Mammary epithelial cell (primary cell): ENCODE measurements at regions not wholly inside any gene's neighbourhood (a gene's known extent, or its start where the extent isn't known, plus 50 kb on each side); places are given as distances from the start of the nearest gene placed in this dataset.
"Not testable (repeated sequence)": the region's sequence is repeated elsewhere in the genome, so short reads cannot be mapped to it uniquely, and the experiment has no call there.

Experiments
- CTCF ChIP-seq, 2 donors: IDR thresholded peaks in 1 of 2; conservative IDR thresholded peaks in 1 of 2; 2 replicates each; pipeline ENCODE4 v1.5.1; 2011 to 2012; ENCODE audit warnings: inconsistent platforms in 2 of 2, low read length in 2 of 2, mild to moderate bottlenecking in 2 of 2, control low read depth in 1 of 2, low read depth in 1 of 2; ENCODE audit not compliant: insufficient read depth in 1 of 2; ENCODE audit errors: extremely low read depth in 1 of 2
- EZH2 ChIP-seq: IDR thresholded peaks from 2 replicates; pipeline ENCODE4 v1.6.1; 2012; ENCODE audit warnings: low read length, inconsistent platforms, borderline replicate concordance

GRCh38 chr3:192066253-192066652, 605.3 kb downstream of the PYDC2 start:
- not testable (repeated sequence) for TF ChIP-seq EZH2; CTCF (conservative IDR thresholded peaks at IDR 0.05 in 1 of 2, IDR thresholded peaks at IDR 0.05 in 1 of 2; ENCODE audit: extremely low read depth in 1 of 2, insufficient read depth in 1 of 2, low read depth in 1 of 2, low read length in 2 of 2)
